ENCODE measurements at regions not wholly inside any gene's neighbourhood (a gene's known extent, or its start where the extent isn't known, plus 50 kb on each side); places are given as distances from the start of the nearest gene placed in this dataset.

GRCh38 chr14:56962444-56963080, 152.3 kb upstream of the OTX2 start:
- no peaks in the 10 kb centered on the region for H3K4me1 ChIP-seq
- no peak for DNase-seq (ENCODE audit: low spot score)
- TF ChIP-seq CTCF (IDR thresholded peaks at IDR 0.05), result no peak
- H3K36me3 ChIP-seq, result no peaks in the 10 kb centered on the region
- no peak overlapping the region for H3K27ac ChIP-seq
- H3K27me3 ChIP-seq, result no peaks in the 10 kb centered on the region
- H3K4me3 ChIP-seq, result no peak overlapping the region
- no peaks in the 10 kb centered on the region for H3K9me3 ChIP-seq

- DNase-seq (ENCODE audit: low spot score), result no peak
- Histone ChIP-seq H3K4me1 (no peaks in the 10 kb centered on the region), H3K9me3 (no peaks in the 10 kb centered on the region), H3K36me3 (no peaks in the 10 kb centered on the region), H3K4me3 (no peak overlapping the region), H3K27ac (no peak overlapping the region), H3K27me3 (no peaks in the 10 kb centered on the region)
- TF ChIP-seq CTCF (IDR thresholded peaks at IDR 0.05), result no peak
Observed at GRCh38 chr14:56959869-56960268, 149.6 kb upstream of the OTX2 start.

- no peaks in the 10 kb centered on the region for H3K4me1 ChIP-seq
- TF ChIP-seq CTCF (IDR thresholded peaks at IDR 0.05), result no peak
- H3K36me3 ChIP-seq, result no peaks in the 10 kb centered on the region
- H3K4me3 ChIP-seq, result no peak overlapping the region
- no peaks in the 10 kb centered on the region for H3K27me3 ChIP-seq
- H3K27ac ChIP-seq, result no peak overlapping the region
- H3K9me3 ChIP-seq, result no peaks in the 10 kb centered on the region
- DNase-seq (ENCODE audit: low spot score), result no peak
Observed at GRCh38 chr14:56959121-56959520, 148.8 kb upstream of the OTX2 start.

- no peaks in the 10 kb centered on the region for H3K9me3 ChIP-seq
- TF ChIP-seq CTCF (IDR thresholded peaks at IDR 0.05), result no peak
- H3K36me3 ChIP-seq, result no peaks in the 10 kb centered on the region
- no peak overlapping the region for H3K4me3 ChIP-seq
- H3K4me1 ChIP-seq, result no peaks in the 10 kb centered on the region
- H3K27me3 ChIP-seq, result no peaks in the 10 kb centered on the region
- DNase-seq (ENCODE audit: low spot score), result no peak
- no peak overlapping the region for H3K27ac ChIP-seq
Observed at GRCh38 chr14:56956182-56956581, 145.9 kb upstream of the OTX2 start.

- no peak for TF ChIP-seq CTCF (IDR thresholded peaks at IDR 0.05)
- DNase-seq (ENCODE audit: low spot score), result no peak
- Histone ChIP-seq H3K27ac (no peak overlapping the region), H3K4me3 (no peak overlapping the region), H3K27me3 (no peaks in the 10 kb centered on the region), H3K4me1 (no peaks in the 10 kb centered on the region), H3K9me3 (no peaks in the 10 kb centered on the region), H3K36me3 (no peaks in the 10 kb centered on the region)
Observed at GRCh38 chr14:56955745-56956144, 145.5 kb upstream of the OTX2 start.

GRCh38 chr14:56953884-56954283, 143.6 kb upstream of the OTX2 start:
- Histone ChIP-seq H3K27ac (no peak overlapping the region), H3K27me3 (no peaks in the 10 kb centered on the region), H3K9me3 (no peaks in the 10 kb centered on the region), H3K36me3 (no peaks in the 10 kb centered on the region), H3K4me1 (no peaks in the 10 kb centered on the region), H3K4me3 (no peak overlapping the region)
- TF ChIP-seq CTCF (IDR thresholded peaks at IDR 0.05), result no peak
- no peak for DNase-seq (ENCODE audit: low spot score)
